ENCODE measurements at regions not wholly inside any gene's neighbourhood (a gene's known extent, or its start where the extent isn't known, plus 50 kb on each side); places are given as distances from the start of the nearest gene placed in this dataset. TPM values are rescaled to one million over a fixed set of nuclear protein-coding genes. Genes with fewer than 3 reads are reported as not detected.

DNA sequence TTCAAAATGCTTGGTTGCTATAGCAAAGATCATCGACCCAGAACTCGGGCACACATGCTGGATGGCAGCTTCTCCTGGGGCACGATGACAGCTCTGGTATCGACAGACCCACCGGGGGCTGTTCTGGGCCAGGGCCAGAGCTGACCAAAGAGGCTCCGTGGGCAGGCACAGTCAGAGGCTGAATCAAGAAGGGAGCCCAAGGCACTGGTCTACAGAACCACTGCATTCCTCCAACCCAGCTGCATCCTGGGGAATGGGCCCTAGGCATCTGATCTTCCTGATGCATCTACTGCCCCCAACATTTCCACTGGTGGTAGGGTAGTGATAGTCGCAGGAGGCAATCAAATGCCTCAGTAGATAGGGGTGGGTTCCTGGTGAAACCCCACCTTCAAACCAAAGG is 470.3 kb downstream of the TBC1D22A start:
- peaks cover 6% of the 10 kb centered on the region for H3K9me3 Mint-ChIP-seq
- CTCF ChIA-PET, result no interaction called here
- no peak for DNase-seq
- H3K36me3 Mint-ChIP-seq (ENCODE audit: low read depth), result no peaks in the 10 kb centered on the region
- no peaks in the 10 kb centered on the region for H3K4me1 Mint-ChIP-seq (ENCODE audit: low read depth)
- intact Hi-C loops (cut with micrococcal nuclease), result no loop called here
- H3K4me3 Mint-ChIP-seq, result no peak overlapping the region
- no peak overlapping the region for H3K27ac Mint-ChIP-seq
- H3K27me3 Mint-ChIP-seq (ENCODE audit: low read depth), result peaks cover 3% of the 10 kb centered on the region

DNA sequence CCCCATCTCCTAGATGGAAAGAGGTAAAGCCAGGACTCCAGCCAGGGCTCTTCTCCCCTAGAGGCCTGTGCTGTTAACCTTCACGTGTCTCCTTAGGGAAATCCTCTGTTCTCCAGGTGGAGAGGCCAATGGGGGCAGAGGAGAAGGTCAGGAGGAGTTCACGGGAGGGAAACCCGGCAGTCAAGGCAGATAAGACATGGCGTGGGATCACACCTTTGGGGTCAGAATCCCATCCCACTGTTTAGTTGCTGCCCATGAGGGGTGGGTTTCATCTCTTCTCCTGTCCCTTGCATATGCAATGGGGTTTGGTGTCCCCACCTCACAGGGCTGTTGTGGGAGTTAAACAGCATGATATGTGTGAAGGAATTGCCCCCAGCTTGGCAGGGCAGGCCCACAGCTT is 469.7 kb downstream of the TBC1D22A start:
- peaks cover 6% of the 10 kb centered on the region for H3K9me3 Mint-ChIP-seq
- H3K4me1 Mint-ChIP-seq (ENCODE audit: low read depth), result no peaks in the 10 kb centered on the region
- peaks cover 2% of the 10 kb centered on the region for H3K27me3 Mint-ChIP-seq (ENCODE audit: low read depth)
- H3K36me3 Mint-ChIP-seq (ENCODE audit: low read depth), result no peaks in the 10 kb centered on the region
- CTCF ChIA-PET, result no interaction called here
- no peak overlapping the region for H3K27ac Mint-ChIP-seq
- H3K4me3 Mint-ChIP-seq, result no peak overlapping the region
- intact Hi-C loops (cut with micrococcal nuclease), result no loop called here
- DNase-seq, result no peak

DNA sequence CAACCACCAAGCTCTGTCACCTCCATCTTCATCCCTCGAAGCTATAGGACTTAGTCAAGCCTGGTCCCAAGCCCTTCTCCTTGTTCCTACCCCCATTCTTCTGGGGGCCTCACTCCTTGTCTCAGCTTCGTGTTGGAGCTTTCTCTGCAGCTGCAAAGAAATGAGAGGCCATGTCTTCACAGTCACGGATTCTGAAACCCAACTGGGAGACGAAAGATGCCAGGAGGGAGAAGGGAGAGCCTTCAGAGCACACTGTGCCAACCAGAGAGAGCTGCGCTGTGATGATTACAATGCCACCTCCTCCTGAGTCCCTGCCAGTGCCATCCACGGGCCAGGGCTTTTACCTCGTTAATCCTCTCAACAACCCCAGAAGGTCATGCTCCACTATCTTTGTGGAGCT is 469.3 kb downstream of the TBC1D22A start:
- H3K27me3 Mint-ChIP-seq (ENCODE audit: low read depth), result peaks cover 3% of the 10 kb centered on the region
- intact Hi-C loops (cut with micrococcal nuclease), result no loop called here
- H3K36me3 Mint-ChIP-seq (ENCODE audit: low read depth), result no peaks in the 10 kb centered on the region
- no peak for DNase-seq
- H3K27ac Mint-ChIP-seq, result no peak overlapping the region
- CTCF ChIA-PET, result no interaction called here
- no peaks in the 10 kb centered on the region for H3K4me1 Mint-ChIP-seq (ENCODE audit: low read depth)
- peaks cover 6% of the 10 kb centered on the region for H3K9me3 Mint-ChIP-seq
- H3K4me3 Mint-ChIP-seq, result no peak overlapping the region

DNA sequence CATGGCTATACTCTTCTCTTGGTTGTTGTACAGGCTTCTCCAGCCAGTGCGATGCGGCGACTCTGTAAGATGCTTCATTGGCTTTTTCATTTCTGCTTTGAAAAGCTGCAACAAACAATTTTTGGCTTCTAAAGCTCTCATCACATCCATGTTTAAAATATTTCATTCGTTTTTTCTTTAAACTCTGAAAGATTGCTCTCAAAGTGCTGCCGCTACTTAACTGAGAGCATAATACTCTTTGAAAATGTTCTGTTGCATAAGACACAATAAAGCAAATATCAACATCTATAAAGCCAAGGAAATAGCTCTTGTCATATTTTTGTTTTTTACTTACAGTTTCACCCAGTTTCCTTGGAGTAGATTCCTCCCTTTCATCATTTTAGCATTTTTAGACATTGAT is 468.3 kb downstream of the TBC1D22A start:
- DNase-seq, result no peak
- CTCF ChIA-PET, result interaction anchor here (0.7 to 1.2 kb wide), 2 partner anchors 15 to 92 kb away, joined by 3 read pairs; no protein-coding TSS in a partner anchor
- Mint-ChIP-seq H3K9me3 (peaks cover 6% of the 10 kb centered on the region), H3K27me3 (ENCODE audit: low read depth) (peaks cover 7% of the 10 kb centered on the region), H3K27ac (no peak overlapping the region), H3K4me3 (no peak overlapping the region), H3K36me3 (ENCODE audit: low read depth) (no peaks in the 10 kb centered on the region), H3K4me1 (ENCODE audit: low read depth) (no peaks in the 10 kb centered on the region)
- intact Hi-C loops (cut with micrococcal nuclease), result no loop called here

DNA sequence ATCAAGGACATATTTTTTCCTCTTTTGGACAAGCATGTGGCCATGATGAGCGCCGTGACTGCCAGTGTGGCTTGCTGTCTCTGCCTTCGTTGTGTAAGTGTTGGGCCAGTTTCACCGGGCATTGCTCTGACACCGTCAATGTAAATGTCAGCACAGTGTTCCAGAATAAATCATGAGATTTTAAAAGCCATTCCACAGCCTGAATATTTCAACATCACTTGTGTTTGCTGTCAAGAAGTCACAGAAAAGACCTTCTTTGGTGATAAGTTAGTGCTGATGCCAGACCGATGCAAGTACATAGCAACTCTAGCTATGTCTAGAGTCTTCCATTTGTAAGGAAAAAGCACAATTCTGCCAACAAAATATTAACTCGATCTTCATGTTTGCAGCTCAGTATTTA is 467.8 kb downstream of the TBC1D22A start:
- DNase-seq, result no peak
- Mint-ChIP-seq H3K9me3 (peaks cover 6% of the 10 kb centered on the region), H3K4me1 (ENCODE audit: low read depth) (no peaks in the 10 kb centered on the region), H3K36me3 (ENCODE audit: low read depth) (no peaks in the 10 kb centered on the region), H3K27ac (no peak overlapping the region), H3K4me3 (no peak overlapping the region), H3K27me3 (ENCODE audit: low read depth) (peaks cover 7% of the 10 kb centered on the region)
- CTCF ChIA-PET, result interaction anchor here (1.0 to 1.2 kb wide), 2 partner anchors 14 to 16 kb away, joined by 3 read pairs; no protein-coding TSS in a partner anchor
- intact Hi-C loops (cut with micrococcal nuclease), result no loop called here

DNA sequence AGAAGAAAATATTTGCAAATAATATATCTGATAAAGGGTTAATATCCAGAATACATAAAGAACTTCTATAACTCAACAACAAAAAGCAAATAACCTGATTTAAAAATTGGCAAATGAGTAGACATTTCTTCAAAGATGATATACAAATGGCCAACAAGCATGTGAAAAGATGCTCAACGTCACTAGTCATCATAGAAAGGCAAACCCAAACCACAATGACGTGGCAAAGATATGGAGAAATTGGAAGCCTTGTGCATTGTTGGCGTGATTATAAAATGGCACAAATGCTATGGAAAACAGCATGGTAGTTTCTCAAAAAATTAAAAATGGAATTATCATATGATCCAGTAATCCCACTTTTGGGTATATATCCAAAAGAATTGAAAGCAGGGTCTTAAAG is 466.3 kb downstream of the TBC1D22A start:
- no peak overlapping the region for H3K4me3 Mint-ChIP-seq
- intact Hi-C loops (cut with micrococcal nuclease), result no loop called here
- peaks cover 6% of the 10 kb centered on the region for H3K9me3 Mint-ChIP-seq
- no peaks in the 10 kb centered on the region for H3K36me3 Mint-ChIP-seq (ENCODE audit: low read depth)
- H3K4me1 Mint-ChIP-seq (ENCODE audit: low read depth), result no peaks in the 10 kb centered on the region
- CTCF ChIA-PET, result no interaction called here
- peaks cover 7% of the 10 kb centered on the region for H3K27me3 Mint-ChIP-seq (ENCODE audit: low read depth)
- H3K27ac Mint-ChIP-seq, result no peak overlapping the region
- no peak for DNase-seq

DNA sequence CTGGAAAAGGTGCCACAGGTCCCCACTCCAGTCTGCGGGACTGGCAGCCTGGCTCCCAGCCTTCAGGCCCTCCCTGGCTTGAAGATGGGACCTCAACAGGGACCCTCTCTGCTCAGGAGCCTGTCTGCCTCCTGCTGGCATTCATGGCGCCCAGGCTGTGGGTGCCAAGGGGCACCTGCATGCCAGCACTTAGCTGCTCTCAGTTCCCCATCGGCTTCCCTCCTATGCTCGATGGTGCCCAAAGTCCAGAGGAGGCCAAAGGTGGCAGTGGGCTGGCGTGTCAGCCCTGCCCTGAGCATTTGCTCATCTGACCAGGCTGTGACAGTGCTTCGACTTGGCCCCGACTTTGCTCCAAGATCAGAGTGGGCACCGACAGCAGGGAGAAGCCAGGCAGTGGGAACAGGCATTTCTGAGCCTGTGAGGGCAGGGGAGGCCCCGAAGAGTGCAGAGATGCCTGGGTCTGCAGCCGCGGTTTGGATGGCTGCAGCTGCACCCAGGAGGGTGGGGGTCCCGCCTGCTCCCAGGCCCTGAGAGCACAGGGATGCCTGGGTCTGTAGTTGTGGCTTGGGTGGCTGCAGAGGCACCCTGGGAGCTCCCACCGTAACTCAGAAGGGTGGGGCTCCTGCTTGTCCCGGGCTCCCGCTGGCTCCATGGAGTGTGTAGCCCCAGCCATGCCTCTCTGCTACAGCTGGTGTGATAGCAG is 463.6 kb downstream of the TBC1D22A start:
- no peak overlapping the region for H3K27ac Mint-ChIP-seq
- no peak overlapping the region for H3K4me3 Mint-ChIP-seq
- H3K27me3 Mint-ChIP-seq (ENCODE audit: low read depth), result peaks cover 7% of the 10 kb centered on the region
- no peaks in the 10 kb centered on the region for H3K4me1 Mint-ChIP-seq (ENCODE audit: low read depth)
- no peaks in the 10 kb centered on the region for H3K36me3 Mint-ChIP-seq (ENCODE audit: low read depth)
- H3K9me3 Mint-ChIP-seq, result no peaks in the 10 kb centered on the region
- DNase-seq, result no peak
- CTCF ChIA-PET, result no interaction called here
- intact Hi-C loops (cut with micrococcal nuclease), result no loop called here

DNA sequence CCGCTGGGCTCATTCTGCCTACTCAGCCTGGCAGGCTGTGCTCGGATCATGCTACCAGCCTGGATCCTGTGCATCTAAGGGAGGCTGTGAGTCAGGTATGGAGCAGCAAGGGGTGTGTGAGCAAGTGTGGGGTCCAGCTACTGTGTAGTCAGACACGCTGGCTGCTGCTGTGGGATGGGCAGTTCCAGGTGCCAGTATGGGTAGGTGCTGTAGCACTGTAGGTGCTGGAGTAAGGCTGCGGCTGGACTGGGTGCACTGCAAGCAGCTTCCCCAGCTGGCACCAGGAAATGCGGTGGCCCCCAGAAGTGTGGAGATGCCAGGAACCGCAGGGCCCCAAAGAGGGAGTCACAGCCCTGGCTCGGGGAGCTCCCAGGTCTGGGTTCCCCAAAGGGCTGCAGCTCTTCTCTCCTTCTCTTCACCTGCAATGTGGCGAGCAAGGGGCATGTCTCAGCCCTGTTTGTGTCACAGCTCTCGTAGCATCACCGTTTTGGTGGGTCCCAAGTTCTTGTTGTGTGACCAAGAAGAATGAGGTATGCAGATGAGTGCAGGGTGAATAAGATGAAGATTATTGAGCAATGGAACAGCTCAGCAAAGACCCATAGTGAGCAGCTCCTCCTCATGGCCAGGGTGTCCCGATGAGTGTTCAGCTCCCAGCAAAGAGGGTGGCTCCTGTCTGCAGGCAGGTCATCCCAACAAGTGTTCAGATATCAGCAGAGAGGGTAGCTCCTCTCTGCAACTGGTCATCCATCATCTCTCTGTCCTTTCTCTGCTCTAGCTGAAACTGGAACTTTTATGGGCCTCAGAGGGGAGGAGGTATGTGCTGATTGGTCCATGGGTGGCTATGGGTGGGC is 462.9 kb downstream of the TBC1D22A start:
- Mint-ChIP-seq H3K27me3 (ENCODE audit: low read depth) (peaks cover 4% of the 10 kb centered on the region), H3K4me3 (no peak overlapping the region), H3K36me3 (ENCODE audit: low read depth) (no peaks in the 10 kb centered on the region), H3K9me3 (no peaks in the 10 kb centered on the region), H3K27ac (no peak overlapping the region), H3K4me1 (ENCODE audit: low read depth) (no peaks in the 10 kb centered on the region)
- intact Hi-C loops (cut with micrococcal nuclease), result no loop called here
- CTCF ChIA-PET, result no interaction called here
- no peak for DNase-seq

Small RNAs in the stretch of these regions (microRNA-seq; reads per million reads assigned to microRNA genes)
- gene MIR3201 (ENCODE audit: borderline microRNAs expressed, borderline replicate concordance), result not detected
- gene MIR3667 (ENCODE audit: borderline microRNAs expressed, borderline replicate concordance), result 20.3 reads per million, percentile 35 among the genes with 10 or more reads in this experiment
- not detected for gene MIR4535 (ENCODE audit: borderline microRNAs expressed, borderline replicate concordance)

Data from activated naive CD4-positive, alpha-beta T cell treated with anti-CD3 and anti-CD28 coated beads for 36 hours (primary cell).